PFSK-1 (cell line): ENCODE measurements at regions not wholly inside any gene's neighbourhood (a gene's known extent, or its start where the extent isn't known, plus 50 kb on each side); places are given as distances from the start of the nearest gene placed in this dataset.

ENCODE experiments used
- FOXP2 ChIP-seq: optimal IDR thresholded peaks from 2 replicates; pipeline ENCODE3; 2011; ENCODE audit warnings: borderline replicate concordance, control low read depth, inconsistent platforms; ENCODE audit not compliant: insufficient read depth; ENCODE audit errors: extremely low read length, extremely low read depth
- POLR2AphosphoS5 ChIP-seq: IDR thresholded peaks from 2 replicates; pipeline ENCODE4 v1.6.1; 2012; ENCODE audit warnings: low read depth, mild to moderate bottlenecking, control low read depth, low read length, moderate library complexity
- REST ChIP-seq, 2 experiments: IDR thresholded peaks; 2 replicates each; pipeline versions ENCODE4 v1.6.1 to v1.8.0; 2011 to 2012; ENCODE audit warnings: low read depth in 2 of 2, low read length in 2 of 2, control low read depth in 1 of 2, inconsistent platforms in 1 of 2, mild to moderate bottlenecking in 1 of 2, moderate library complexity in 1 of 2; ENCODE audit not compliant: insufficient read depth in 1 of 2
- SIN3A ChIP-seq: IDR thresholded peaks from 2 replicates; pipeline ENCODE4 v1.6.1; 2012; ENCODE audit warnings: mild to moderate bottlenecking, low read length, moderate library complexity, borderline replicate concordance; ENCODE audit not compliant: insufficient read depth
- TAF1 ChIP-seq: IDR thresholded peaks from 2 replicates; pipeline ENCODE4 v1.6.1; 2012; ENCODE audit warnings: low read length, control low read depth, borderline replicate concordance; ENCODE audit not compliant: insufficient read depth

DNA sequence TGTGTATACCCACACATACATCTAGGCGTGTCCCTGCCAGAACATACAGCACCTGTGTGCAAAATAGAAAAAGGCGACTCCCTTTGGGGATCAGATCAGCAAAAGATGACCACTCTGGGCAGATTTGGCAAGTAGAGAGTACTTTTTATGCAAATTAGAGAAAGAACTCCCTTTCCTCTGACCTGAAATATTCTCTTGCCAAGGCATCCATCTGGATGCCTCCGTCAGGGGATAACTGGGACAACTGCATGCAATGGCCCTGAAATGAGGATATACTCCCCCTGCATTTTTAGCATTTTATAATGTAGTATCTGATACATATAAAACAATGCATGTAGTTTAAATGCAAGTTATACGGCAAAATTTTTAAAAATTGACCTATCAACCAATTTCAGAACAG, 247.7 kb downstream of the ICOS start:
- TF ChIP-seq REST (IDR thresholded peaks at IDR 0.05; ENCODE audit: insufficient read depth in 1 of 2, low read depth in 2 of 2, low read length in 2 of 2) (no peak), FOXP2 (no peak), POLR2AphosphoS5 (no peak), SIN3A (no peak), TAF1 (no peak)

- TF ChIP-seq TAF1 (no peak), POLR2AphosphoS5 (no peak), REST (IDR thresholded peaks at IDR 0.05; ENCODE audit: insufficient read depth in 1 of 2, low read depth in 2 of 2, low read length in 2 of 2) (no peak), FOXP2 (no peak), SIN3A (no peak)
These were observed 250.9 kb downstream of the ICOS start for GRCh38 chr2:204187229-204188083.

- TF ChIP-seq SIN3A, result no peak
These were observed 255.0 kb downstream of the ICOS start for GRCh38 chr2:204191574-204191973.

DNA sequence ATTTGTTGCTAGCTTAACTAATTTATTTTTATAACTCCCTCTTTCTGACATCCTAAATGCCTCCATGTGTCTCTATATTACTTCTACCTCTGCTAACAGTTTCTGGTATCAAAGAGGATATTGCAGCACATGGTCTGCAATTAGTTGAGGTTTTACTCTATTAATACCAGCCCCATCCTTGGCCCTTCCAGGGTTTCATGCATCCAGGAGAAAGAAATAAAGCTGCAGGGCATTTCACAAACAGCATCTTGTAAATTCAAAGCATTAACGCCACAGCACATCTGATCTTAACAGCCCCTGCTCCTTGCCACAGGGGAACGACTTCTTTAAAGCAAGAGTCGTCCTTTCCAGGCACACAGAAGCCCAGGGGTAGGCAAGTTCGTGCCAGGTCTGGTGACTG, 258.9 kb downstream of the ICOS start:
- TF ChIP-seq REST (IDR thresholded peaks at IDR 0.05; ENCODE audit: insufficient read depth in 1 of 2, low read depth in 2 of 2, low read length in 2 of 2) (no peak), FOXP2 (no peak), SIN3A (no peak)

DNA sequence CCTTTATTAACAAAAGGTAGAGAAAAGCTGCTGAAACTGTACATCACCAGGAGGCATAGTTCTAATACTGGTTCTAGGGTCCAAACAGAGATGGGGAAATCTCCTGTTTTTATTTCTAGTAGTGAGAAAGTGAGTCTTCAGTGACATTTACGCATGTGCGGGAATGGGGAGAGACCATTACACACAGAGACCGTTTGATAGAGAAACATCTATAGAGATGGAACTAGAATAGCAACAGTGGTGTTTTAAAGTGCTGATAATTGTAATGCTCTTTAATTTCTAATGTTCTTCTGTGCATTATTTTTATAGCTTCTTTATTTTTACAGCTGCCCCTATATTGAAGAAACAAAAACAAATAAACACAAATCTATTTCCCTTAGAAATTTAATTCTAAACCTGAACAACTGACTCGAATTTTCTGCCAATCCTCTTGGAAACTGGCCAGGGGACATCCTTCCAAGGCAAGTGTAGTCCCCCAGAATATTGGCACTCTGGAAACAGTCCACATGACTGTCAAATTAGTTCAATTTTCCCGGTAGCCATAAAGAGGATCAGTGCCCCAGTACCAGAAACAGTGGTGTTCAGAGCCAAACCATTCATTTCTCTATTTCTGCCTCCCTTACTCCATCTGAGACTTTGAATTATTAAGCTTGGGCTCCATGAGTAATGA, 260.9 kb downstream of the ICOS start:
- TF ChIP-seq FOXP2 (no peak), SIN3A (no peak), REST (IDR thresholded peaks at IDR 0.05; ENCODE audit: insufficient read depth in 1 of 2, low read depth in 2 of 2, low read length in 2 of 2) (no peak), POLR2AphosphoS5 (no peak), TAF1 (no peak)
